ENCODE measurements at regions not wholly inside any gene's neighbourhood (a gene's known extent, or its start where the extent isn't known, plus 50 kb on each side); places are given as distances from the start of the nearest gene placed in this dataset.

DNA sequence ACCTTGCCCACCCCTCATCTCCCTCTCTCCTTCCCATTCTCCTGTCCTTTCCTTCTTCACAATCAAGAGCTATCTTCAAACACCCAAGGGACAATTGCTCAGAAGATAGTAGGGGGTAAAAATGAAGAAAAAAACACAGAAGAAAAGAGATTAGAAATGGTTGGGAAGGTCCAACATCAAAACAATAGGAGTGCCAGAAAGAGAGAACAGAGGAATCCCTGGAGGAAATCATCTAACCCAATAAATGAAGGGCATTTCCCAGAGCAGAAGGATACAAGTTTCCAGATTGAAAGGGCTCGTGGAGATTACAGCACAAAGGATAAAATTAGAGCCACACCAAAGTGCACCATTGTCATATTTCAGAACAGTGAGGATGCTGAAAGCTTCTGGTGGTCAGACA is 145.6 kb downstream of the OAT start:
- no peak overlapping the region for H3K4me3 Mint-ChIP-seq
- H3K27me3 Mint-ChIP-seq = peaks cover 0 to 2% of the 10 kb centered on the region in 2 donors
- no peak overlapping the region for H3K27ac ChIP-seq (ENCODE audit: low read depth, low read length)
- H3K36me3 ChIP-seq (ENCODE audit: insufficient read depth, low read length) = no peaks in the 10 kb centered on the region
- H3K9me3 Mint-ChIP-seq = peaks cover 0 to 36% (median 20%) of the 10 kb centered on the region in 8 donors
- H3K27ac Mint-ChIP-seq = no peak overlapping the region
- CTCF ChIA-PET (ENCODE audit: partially characterized antibody) = no interaction called here
- H3K36me3 Mint-ChIP-seq = no peaks in the 10 kb centered on the region
- DNase-seq = no peak
- H3K27me3 ChIP-seq (ENCODE audit: insufficient read depth, low read length) = no peaks in the 10 kb centered on the region
- H3K9me3 ChIP-seq (ENCODE audit: control insufficient read depth in 1 of 2, low read length in 2 of 2) = peaks cover 0 to 3% of the 10 kb centered on the region in 2 donors
- no peaks in the 10 kb centered on the region for H3K4me1 ChIP-seq (ENCODE audit: insufficient read depth, low read length)
- H3K4me3 ChIP-seq (ENCODE audit: low read length in 2 of 2) = no peak overlapping the region
- H3K4me1 Mint-ChIP-seq = no peaks in the 10 kb centered on the region
- POLR2A ChIA-PET (ENCODE audit: partially characterized antibody) = no interaction called here
- intact Hi-C loops (cut with micrococcal nuclease) = no loop called here

DNA sequence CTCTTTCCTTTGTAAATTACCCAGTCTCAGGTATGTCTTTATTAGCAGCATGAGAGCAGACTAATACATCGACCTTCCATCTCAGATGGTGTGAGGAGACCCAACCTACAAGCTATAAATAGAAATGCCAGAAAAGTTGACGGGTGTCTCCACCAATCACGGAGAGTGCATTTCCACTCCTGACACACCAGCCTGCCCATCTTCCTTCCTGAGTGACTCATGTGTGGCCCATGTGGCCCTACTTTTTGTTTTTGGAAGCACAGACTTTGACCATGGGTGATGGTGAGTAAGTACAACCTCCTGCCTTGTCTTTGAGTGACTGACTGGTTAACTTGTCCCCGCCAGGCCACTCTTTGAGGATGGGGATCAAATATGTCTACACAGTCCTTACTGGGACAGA is 147.0 kb downstream of the OAT start:
- ChIA-PET CTCF (ENCODE audit: partially characterized antibody) (no interaction called here), POLR2A (ENCODE audit: partially characterized antibody) (no interaction called here)
- H3K4me3 Mint-ChIP-seq = no peak overlapping the region
- Histone ChIP-seq H3K27ac (ENCODE audit: low read depth, low read length) (no peak overlapping the region), H3K9me3 (ENCODE audit: control insufficient read depth in 1 of 2, low read length in 2 of 2) (peaks cover 0 to 3% of the 10 kb centered on the region in 2 donors), H3K4me3 (ENCODE audit: low read length in 2 of 2) (no peak overlapping the region), H3K36me3 (ENCODE audit: insufficient read depth, low read length) (no peaks in the 10 kb centered on the region), H3K27me3 (ENCODE audit: insufficient read depth, low read length) (no peaks in the 10 kb centered on the region), H3K4me1 (ENCODE audit: insufficient read depth, low read length) (no peaks in the 10 kb centered on the region)
- no peaks in the 10 kb centered on the region for H3K27me3 Mint-ChIP-seq
- H3K4me1 Mint-ChIP-seq = no peaks in the 10 kb centered on the region
- intact Hi-C loops (cut with micrococcal nuclease) = no loop called here
- DNase-seq = no peak
- no peaks in the 10 kb centered on the region for H3K36me3 Mint-ChIP-seq
- no peak overlapping the region for H3K27ac Mint-ChIP-seq
- H3K9me3 Mint-ChIP-seq = peaks cover 0 to 36% (median 20%) of the 10 kb centered on the region in 8 donors

- no peak overlapping the region for H3K4me3 Mint-ChIP-seq
- no peaks in the 10 kb centered on the region for H3K4me1 Mint-ChIP-seq
- CTCF ChIA-PET (ENCODE audit: partially characterized antibody) = no interaction called here
- H3K27me3 Mint-ChIP-seq = no peaks in the 10 kb centered on the region
- H3K9me3 ChIP-seq (ENCODE audit: control insufficient read depth in 1 of 2, low read length in 2 of 2) = peaks cover 0 to 3% of the 10 kb centered on the region in 2 donors
- no peak for DNase-seq
- peaks cover 0 to 36% (median 20%) of the 10 kb centered on the region in 8 donors for H3K9me3 Mint-ChIP-seq
- intact Hi-C loops (cut with micrococcal nuclease) = no loop called here
- POLR2A ChIA-PET (ENCODE audit: partially characterized antibody) = no interaction called here
- H3K36me3 Mint-ChIP-seq = no peaks in the 10 kb centered on the region
- H3K27me3 ChIP-seq (ENCODE audit: insufficient read depth, low read length) = no peaks in the 10 kb centered on the region
- H3K27ac ChIP-seq (ENCODE audit: low read depth, low read length) = no peak overlapping the region
- peak overlapping the region in 1 of 7 donors; percentile 46 for H3K27ac Mint-ChIP-seq
- H3K36me3 ChIP-seq (ENCODE audit: insufficient read depth, low read length) = no peaks in the 10 kb centered on the region
- no peaks in the 10 kb centered on the region for H3K4me1 ChIP-seq (ENCODE audit: insufficient read depth, low read length)
- no peak overlapping the region for H3K4me3 ChIP-seq (ENCODE audit: low read length in 2 of 2)
Measured at GRCh38 chr10:124270530-124271327, 148.0 kb downstream of the OAT start.

- POLR2A ChIA-PET (ENCODE audit: partially characterized antibody) = no interaction called here
- Mint-ChIP-seq H3K4me1 (no peaks in the 10 kb centered on the region), H3K4me3 (no peak overlapping the region), H3K27me3 (no peaks in the 10 kb centered on the region), H3K9me3 (peaks cover 0 to 28% (median 16%) of the 10 kb centered on the region in 8 donors), H3K36me3 (no peaks in the 10 kb centered on the region), H3K27ac (no peak overlapping the region)
- no peak overlapping the region for H3K27ac ChIP-seq (ENCODE audit: low read depth, low read length)
- H3K4me3 ChIP-seq (ENCODE audit: low read length in 2 of 2) = no peak overlapping the region
- no peaks in the 10 kb centered on the region for H3K27me3 ChIP-seq (ENCODE audit: insufficient read depth, low read length)
- intact Hi-C loops (cut with micrococcal nuclease) = no loop called here
- no peaks in the 10 kb centered on the region for H3K36me3 ChIP-seq (ENCODE audit: insufficient read depth, low read length)
- no peak for DNase-seq
- no peaks in the 10 kb centered on the region for H3K4me1 ChIP-seq (ENCODE audit: insufficient read depth, low read length)
- CTCF ChIA-PET (ENCODE audit: partially characterized antibody) = no interaction called here
- H3K9me3 ChIP-seq (ENCODE audit: control insufficient read depth in 1 of 2, low read length in 2 of 2) = peaks cover 0 to 3% of the 10 kb centered on the region in 2 donors
Measured at GRCh38 chr10:124268976-124269375, 149.7 kb downstream of the OAT start.

- no peaks in the 10 kb centered on the region for H3K4me1 ChIP-seq (ENCODE audit: insufficient read depth, low read length)
- no peaks in the 10 kb centered on the region for H3K36me3 ChIP-seq (ENCODE audit: insufficient read depth, low read length)
- no peak for DNase-seq
- intact Hi-C loops (cut with micrococcal nuclease) = no loop called here
- Mint-ChIP-seq H3K27me3 (no peaks in the 10 kb centered on the region), H3K4me1 (no peaks in the 10 kb centered on the region), H3K27ac (no peak overlapping the region), H3K9me3 (peaks cover 0 to 18% (median 10%) of the 10 kb centered on the region in 8 donors), H3K4me3 (no peak overlapping the region), H3K36me3 (no peaks in the 10 kb centered on the region)
- H3K27ac ChIP-seq (ENCODE audit: low read depth, low read length) = no peak overlapping the region
- H3K9me3 ChIP-seq (ENCODE audit: control insufficient read depth in 1 of 2, low read length in 2 of 2) = peaks cover 0 to 3% of the 10 kb centered on the region in 2 donors
- H3K4me3 ChIP-seq (ENCODE audit: low read length in 2 of 2) = no peak overlapping the region
- POLR2A ChIA-PET (ENCODE audit: partially characterized antibody) = no interaction called here
- H3K27me3 ChIP-seq (ENCODE audit: insufficient read depth, low read length) = no peaks in the 10 kb centered on the region
- CTCF ChIA-PET (ENCODE audit: partially characterized antibody) = no interaction called here
Measured at GRCh38 chr10:124267911-124268549, 150.7 kb downstream of the OAT start.

- ChIA-PET POLR2A (ENCODE audit: partially characterized antibody) (no interaction called here), CTCF (ENCODE audit: partially characterized antibody) (no interaction called here)
- H3K27me3 Mint-ChIP-seq = no peaks in the 10 kb centered on the region
- peaks cover 0 to 12% (median 4%) of the 10 kb centered on the region in 8 donors for H3K9me3 Mint-ChIP-seq
- H3K27ac Mint-ChIP-seq = no peak overlapping the region
- H3K9me3 ChIP-seq (ENCODE audit: control insufficient read depth in 1 of 2, low read length in 2 of 2) = peaks cover 0 to 3% of the 10 kb centered on the region in 2 donors
- no peaks in the 10 kb centered on the region for H3K4me1 Mint-ChIP-seq
- H3K4me1 ChIP-seq (ENCODE audit: insufficient read depth, low read length) = no peaks in the 10 kb centered on the region
- H3K4me3 Mint-ChIP-seq = no peak overlapping the region
- intact Hi-C loops (cut with micrococcal nuclease) = no loop called here
- H3K27me3 ChIP-seq (ENCODE audit: insufficient read depth, low read length) = no peaks in the 10 kb centered on the region
- H3K4me3 ChIP-seq (ENCODE audit: low read length in 2 of 2) = no peak overlapping the region
- DNase-seq = no peak
- no peaks in the 10 kb centered on the region for H3K36me3 ChIP-seq (ENCODE audit: insufficient read depth, low read length)
- H3K36me3 Mint-ChIP-seq = no peaks in the 10 kb centered on the region
- no peak overlapping the region for H3K27ac ChIP-seq (ENCODE audit: low read depth, low read length)
Measured at GRCh38 chr10:124267231-124267885, 151.4 kb downstream of the OAT start.

DNA sequence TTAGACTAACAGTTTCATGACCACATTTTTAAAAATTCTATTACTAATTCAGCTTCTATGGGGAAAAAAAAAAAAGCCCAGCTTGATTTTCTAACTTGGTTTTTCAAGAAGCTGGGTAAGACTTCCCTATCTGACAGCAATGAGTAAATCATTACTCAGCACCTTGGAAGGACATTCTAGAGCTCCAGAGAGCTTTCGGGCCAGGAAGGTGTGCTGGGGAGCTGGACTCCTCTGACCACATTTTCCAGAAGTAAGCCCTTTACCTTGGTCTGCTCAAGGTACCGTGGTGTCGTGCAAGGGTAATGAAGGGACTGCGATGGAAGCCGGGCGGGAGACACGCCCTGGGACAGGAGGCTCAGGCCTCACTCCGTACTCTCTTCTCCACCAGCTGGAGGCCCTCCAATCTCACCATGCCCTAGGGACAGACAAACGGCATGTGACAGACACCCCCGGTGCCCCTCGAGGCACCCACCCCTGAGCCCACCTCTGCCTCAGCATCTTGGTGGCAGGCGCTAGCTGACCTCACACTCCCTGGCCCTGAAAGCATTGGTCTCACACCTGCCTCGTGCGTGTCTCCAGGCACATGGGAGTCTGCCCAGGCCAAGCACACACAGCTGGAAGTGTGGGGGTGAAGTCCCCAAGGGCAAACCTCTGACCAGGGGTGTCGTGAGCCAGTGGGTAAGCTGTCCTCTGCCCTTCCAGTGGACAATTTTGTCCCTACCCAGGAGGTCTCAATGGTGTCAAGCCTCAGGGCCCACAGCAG is 152.1 kb downstream of the OAT start:
- no peak overlapping the region for H3K4me3 ChIP-seq (ENCODE audit: low read length in 2 of 2)
- Mint-ChIP-seq H3K4me1 (no peaks in the 10 kb centered on the region), H3K27ac (no peak overlapping the region), H3K27me3 (no peaks in the 10 kb centered on the region), H3K36me3 (no peaks in the 10 kb centered on the region), H3K4me3 (no peak overlapping the region), H3K9me3 (peaks cover 0 to 5% (median 0%) of the 10 kb centered on the region in 8 donors)
- DNase-seq = no peak
- ChIA-PET POLR2A (ENCODE audit: partially characterized antibody) (no interaction called here), CTCF (ENCODE audit: partially characterized antibody) (no interaction called here)
- no peak overlapping the region for H3K27ac ChIP-seq (ENCODE audit: low read depth, low read length)
- intact Hi-C loops (cut with micrococcal nuclease) = no loop called here
- H3K36me3 ChIP-seq (ENCODE audit: insufficient read depth, low read length) = no peaks in the 10 kb centered on the region
- H3K27me3 ChIP-seq (ENCODE audit: insufficient read depth, low read length) = no peaks in the 10 kb centered on the region
- no peaks in the 10 kb centered on the region for H3K9me3 ChIP-seq (ENCODE audit: control insufficient read depth in 1 of 2, low read length in 2 of 2)
- no peaks in the 10 kb centered on the region for H3K4me1 ChIP-seq (ENCODE audit: insufficient read depth, low read length)
